SW 1271 (cell line): ENCODE measurements at regions not wholly inside any gene's neighbourhood (a gene's known extent, or its start where the extent isn't known, plus 50 kb on each side); places are given as distances from the start of the nearest gene placed in this dataset.

ENCODE experiments used
- DNase-seq, 2 experiments: peaks; one replicate each; lab custom pipeline; 2025; lab: John Stamatoyannopoulos, UW

GRCh38 chr14:34243401-34243800 lies 218.6 kb downstream of the SPTSSA start:
- DNase-seq, result no peak

GRCh38 chr14:34243001-34243400 lies 219.0 kb downstream of the SPTSSA start:
- DNase-seq, result no peak

- DNase-seq, result no peak
These were observed 220.8 kb downstream of the SPTSSA start for GRCh38 chr14:34241185-34241711.

GRCh38 chr14:34238610-34239009 lies 223.4 kb downstream of the SPTSSA start:
- no peak for DNase-seq

GRCh38 chr14:34237677-34238076 lies 224.4 kb downstream of the SPTSSA start:
- DNase-seq, result no peak

GRCh38 chr14:34237081-34237480 lies 225.0 kb downstream of the SPTSSA start:
- DNase-seq, result no peak

- DNase-seq, result no peak
These were observed 226.3 kb downstream of the SPTSSA start for GRCh38 chr14:34235643-34236300.

- no peak for DNase-seq
These were observed 227.8 kb downstream of the SPTSSA start for GRCh38 chr14:34234258-34234657.

GRCh38 chr14:34233619-34234018 lies 228.4 kb downstream of the SPTSSA start:
- no peak for DNase-seq

GRCh38 chr14:34232790-34233189 lies 229.2 kb downstream of the SPTSSA start:
- no peak for DNase-seq

- no peak for DNase-seq
These were observed 230.4 kb downstream of the SPTSSA start for GRCh38 chr14:34231626-34232025.

- DNase-seq, result no peak
These were observed 232.9 kb downstream of the SPTSSA start for GRCh38 chr14:34229140-34229539.

GRCh38 chr14:34228650-34228976 lies 233.4 kb downstream of the SPTSSA start:
- no peak for DNase-seq

- DNase-seq, result peak in 1 of 2 experiments; percentile 28
These were observed 234.0 kb downstream of the SPTSSA start for GRCh38 chr14:34227834-34228649.

- DNase-seq, result no peak
These were observed 237.8 kb downstream of the SPTSSA start for GRCh38 chr14:34224221-34224620.

- DNase-seq, result no peak
These were observed 238.5 kb downstream of the SPTSSA start for GRCh38 chr14:34223373-34224148.

GRCh38 chr14:34222867-34223266 lies 239.2 kb downstream of the SPTSSA start:
- DNase-seq, result no peak

GRCh38 chr14:34222122-34222521 lies 239.9 kb downstream of the SPTSSA start:
- no peak for DNase-seq

GRCh38 chr14:34220921-34221320 lies 241.1 kb downstream of the SPTSSA start:
- no peak for DNase-seq

- no peak for DNase-seq
These were observed 241.7 kb downstream of the SPTSSA start for GRCh38 chr14:34220378-34220706.

- DNase-seq, result no peak
These were observed 242.2 kb downstream of the SPTSSA start for GRCh38 chr14:34219661-34220377.

- no peak for DNase-seq
These were observed 243.2 kb downstream of the SPTSSA start for GRCh38 chr14:34218881-34219280.
